Activated CD8-positive, alpha-beta T cell treated with anti-CD3 and anti-CD28 coated beads for 36 hours (primary cell): ENCODE measurements at regions not wholly inside any gene's neighbourhood (a gene's known extent, or its start where the extent isn't known, plus 50 kb on each side); places are given as distances from the start of the nearest gene placed in this dataset.

Experiments
- ATAC-seq: fragments of 200-7000 bp; cut with Tn5 transposase; one replicate; pipeline ENCODE4 v1.10.0; 2021; ENCODE audit warnings: mild to moderate bottlenecking, moderate library complexity
- CTCF ChIA-PET: fragments of 350-600 bp; sonication (Branson Sonifier 250); formaldehyde crosslinking; loops from one replicate; lab custom pipeline; 2021; ENCODE audit warnings: antibody characterized with exemption; lab: Charles Lee
- POLR2A ChIA-PET: fragments of 350-600 bp; sonication (Branson Sonifier 250); formaldehyde crosslinking; loops from one replicate; lab custom pipeline; 2021; ENCODE audit warnings: antibody characterized with exemption; lab: Charles Lee
- DNase-seq: peaks from one replicate; pipeline ENCODE4 v3.0.0-alpha.2; 2020
- H3K27ac Mint-ChIP-seq: one replicate; pipeline ENCODE4 v1.8.0; 2021; ENCODE audit warnings: mild to moderate bottlenecking, mixed read lengths
- H3K27me3 Mint-ChIP-seq: one replicate; pipeline ENCODE4 v1.8.0; 2021; ENCODE audit warnings: mixed read lengths
- H3K36me3 Mint-ChIP-seq: one replicate; pipeline ENCODE4 v1.8.0; 2021; ENCODE audit warnings: low read depth, mixed read lengths
- H3K4me1 Mint-ChIP-seq: one replicate; pipeline ENCODE4 v1.8.0; 2021; ENCODE audit warnings: low read depth, mixed read lengths
- H3K4me3 Mint-ChIP-seq: one replicate; pipeline ENCODE4 v1.8.0; 2021; ENCODE audit warnings: mild to moderate bottlenecking, moderate library complexity, mixed read lengths
- H3K9me3 Mint-ChIP-seq: one replicate; pipeline ENCODE4 v1.8.0; 2021; ENCODE audit warnings: mixed read lengths
- CTCF ChIP-seq: fragments of 200-600 bp; IDR thresholded peaks from one replicate; pipeline ENCODE4 v1.8.0; 2022; ENCODE audit warnings: antibody characterized with exemption, mild to moderate bottlenecking
- intact Hi-C: fragments of 100-400 bp; cut with micrococcal nuclease; formaldehyde crosslinking; loops from one replicate; pipeline ENCODE4 v1.10.0; 2022

GRCh38 chr20:11849976-11850670, 67.6 kb upstream of the BTBD3 start:
- Mint-ChIP-seq H3K4me1 (no peaks in the 10 kb centered on the region), H3K4me3 (no peak overlapping the region), H3K27me3 (no peaks in the 10 kb centered on the region), H3K9me3 (peaks cover 5% of the 10 kb centered on the region), H3K27ac (no peak overlapping the region), H3K36me3 (no peaks in the 10 kb centered on the region)
- POLR2A ChIA-PET: no interaction called here
- no peak for ATAC-seq
- intact Hi-C loops: no loop called here
- TF ChIP-seq CTCF: no peak
- CTCF ChIA-PET: no interaction called here
- no peak for DNase-seq

GRCh38 chr20:11850901-11851300, 66.8 kb upstream of the BTBD3 start:
- no peak for ATAC-seq
- POLR2A ChIA-PET: no interaction called here
- CTCF ChIA-PET: no interaction called here
- no peak for TF ChIP-seq CTCF
- Mint-ChIP-seq H3K4me3 (no peak overlapping the region), H3K4me1 (no peaks in the 10 kb centered on the region), H3K27me3 (no peaks in the 10 kb centered on the region), H3K27ac (no peak overlapping the region), H3K36me3 (no peaks in the 10 kb centered on the region), H3K9me3 (peaks cover 4% of the 10 kb centered on the region)
- intact Hi-C loops: no loop called here
- no peak for DNase-seq

GRCh38 chr20:11851646-11852045, 66.0 kb upstream of the BTBD3 start:
- ATAC-seq (no peak), DNase-seq (no peak)
- H3K36me3 Mint-ChIP-seq: no peaks in the 10 kb centered on the region
- POLR2A ChIA-PET: no interaction called here
- H3K27ac Mint-ChIP-seq: no peak overlapping the region
- peaks cover 4% of the 10 kb centered on the region for H3K9me3 Mint-ChIP-seq
- no peaks in the 10 kb centered on the region for H3K4me1 Mint-ChIP-seq
- intact Hi-C loops: no loop called here
- no peak overlapping the region for H3K4me3 Mint-ChIP-seq
- CTCF ChIA-PET: no interaction called here
- H3K27me3 Mint-ChIP-seq: no peaks in the 10 kb centered on the region
- no peak for TF ChIP-seq CTCF

GRCh38 chr20:11852189-11852588, 65.5 kb upstream of the BTBD3 start:
- Mint-ChIP-seq H3K27me3 (no peaks in the 10 kb centered on the region), H3K4me3 (no peak overlapping the region), H3K4me1 (no peaks in the 10 kb centered on the region), H3K27ac (no peak overlapping the region), H3K9me3 (peaks cover 3% of the 10 kb centered on the region), H3K36me3 (no peaks in the 10 kb centered on the region)
- POLR2A ChIA-PET: no interaction called here
- CTCF ChIA-PET: no interaction called here
- TF ChIP-seq CTCF: no peak
- peak; percentile 3 for DNase-seq
- no peak for ATAC-seq
- intact Hi-C loops: no loop called here

- ATAC-seq (no peak), DNase-seq (no peak)
- H3K4me3 Mint-ChIP-seq: no peak overlapping the region
- CTCF ChIA-PET: no interaction called here
- no peaks in the 10 kb centered on the region for H3K4me1 Mint-ChIP-seq
- TF ChIP-seq CTCF: no peak
- no peaks in the 10 kb centered on the region for H3K36me3 Mint-ChIP-seq
- no peaks in the 10 kb centered on the region for H3K27me3 Mint-ChIP-seq
- POLR2A ChIA-PET: no interaction called here
- intact Hi-C loops: no loop called here
- H3K27ac Mint-ChIP-seq: no peak overlapping the region
- H3K9me3 Mint-ChIP-seq: peaks cover 3% of the 10 kb centered on the region
Observed at GRCh38 chr20:11852811-11853210, 64.9 kb upstream of the BTBD3 start.
